ENCODE measurements at regions not wholly inside any gene's neighbourhood (a gene's known extent, or its start where the extent isn't known, plus 50 kb on each side); places are given as distances from the start of the nearest gene placed in this dataset.

DNA sequence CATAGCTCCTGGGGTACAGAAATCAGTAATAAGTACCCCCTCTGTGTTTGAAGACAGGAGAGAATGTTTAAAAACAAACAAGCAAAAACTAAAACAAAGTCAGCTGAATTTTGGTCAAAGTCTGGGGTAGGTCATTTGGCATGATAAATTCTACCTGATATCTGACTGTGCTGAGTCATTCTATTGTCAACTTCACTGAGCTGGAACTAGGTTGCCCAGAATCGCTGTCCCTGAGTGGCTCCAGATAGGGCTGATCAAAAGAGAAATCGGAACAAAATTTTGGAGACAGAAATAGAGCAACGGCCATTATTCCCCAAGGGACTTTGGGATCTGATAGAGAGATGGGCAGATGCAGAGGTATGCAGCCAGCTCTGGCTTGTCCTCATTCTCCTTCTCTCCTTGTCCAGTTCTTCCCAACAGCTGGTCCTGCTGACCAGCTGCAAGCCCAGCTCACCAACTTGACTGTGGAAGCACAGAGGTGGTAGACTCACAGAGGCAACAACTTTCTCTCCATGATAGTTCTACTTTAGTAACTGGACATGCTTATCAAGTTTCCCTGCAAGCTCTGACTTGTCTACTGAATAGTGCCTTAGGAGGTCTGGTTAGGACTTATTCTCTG, 57.3 kb upstream of the MYRIP start:
- no peak for DNase-seq

DNA sequence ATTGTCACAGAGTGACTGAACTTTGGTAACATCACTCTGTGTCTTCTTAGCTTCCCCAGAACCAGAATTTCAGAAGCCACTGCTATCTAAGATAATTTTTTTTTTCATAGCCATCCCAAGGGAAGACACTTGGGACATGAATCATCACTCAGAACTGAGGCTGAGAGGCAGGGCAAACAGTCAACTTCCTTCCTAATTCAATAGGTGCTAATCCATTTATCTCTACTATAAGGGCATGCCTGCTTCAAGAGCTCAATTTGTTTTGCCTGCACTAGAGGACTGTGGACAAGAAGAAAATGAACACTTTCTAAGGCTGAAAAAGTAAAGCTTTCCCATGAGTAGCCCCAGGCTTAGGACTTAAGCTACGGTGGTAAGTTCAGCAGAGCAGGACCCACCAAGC, 56.7 kb upstream of the MYRIP start:
- no peak for DNase-seq

DNA sequence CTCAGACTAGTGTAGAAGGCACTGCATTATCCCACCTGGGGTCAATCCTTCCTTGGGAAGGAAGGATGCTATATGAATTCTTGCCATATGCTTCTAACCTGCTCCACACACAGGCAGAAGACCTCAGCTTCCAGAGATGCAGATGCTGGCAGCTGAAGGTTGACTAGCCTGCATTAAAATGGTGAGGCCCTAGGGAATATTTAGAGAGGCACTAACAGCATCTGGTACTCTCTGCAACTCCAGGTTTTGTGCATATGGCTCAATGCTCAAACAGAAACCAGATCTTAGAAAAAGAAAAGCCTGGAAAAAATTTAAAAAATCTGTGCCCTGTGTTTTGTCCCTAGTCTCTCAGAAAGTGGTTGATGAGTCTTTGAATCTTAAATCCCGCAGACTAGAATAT, 56.0 kb upstream of the MYRIP start:
- no peak for DNase-seq

DNA sequence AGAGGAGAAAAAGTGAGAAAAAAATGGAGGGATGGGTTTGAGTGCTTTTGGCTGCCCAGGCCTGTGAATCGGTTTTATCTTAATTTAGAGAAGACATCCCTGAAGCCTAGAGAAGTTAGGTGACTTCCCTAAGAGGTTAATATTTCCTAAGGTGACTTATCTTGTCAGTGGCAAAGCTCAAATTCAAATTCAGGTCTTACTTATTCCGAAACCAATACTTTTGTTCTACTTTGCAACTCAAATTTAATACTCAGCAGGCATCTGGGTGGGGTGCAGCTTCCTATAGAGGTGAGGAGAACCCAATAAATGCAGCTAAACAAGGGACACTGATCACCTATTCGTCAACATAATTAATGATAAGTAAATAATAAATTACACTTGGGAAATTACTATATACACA, 54.9 kb upstream of the MYRIP start:
- DNase-seq = no peak

DNA sequence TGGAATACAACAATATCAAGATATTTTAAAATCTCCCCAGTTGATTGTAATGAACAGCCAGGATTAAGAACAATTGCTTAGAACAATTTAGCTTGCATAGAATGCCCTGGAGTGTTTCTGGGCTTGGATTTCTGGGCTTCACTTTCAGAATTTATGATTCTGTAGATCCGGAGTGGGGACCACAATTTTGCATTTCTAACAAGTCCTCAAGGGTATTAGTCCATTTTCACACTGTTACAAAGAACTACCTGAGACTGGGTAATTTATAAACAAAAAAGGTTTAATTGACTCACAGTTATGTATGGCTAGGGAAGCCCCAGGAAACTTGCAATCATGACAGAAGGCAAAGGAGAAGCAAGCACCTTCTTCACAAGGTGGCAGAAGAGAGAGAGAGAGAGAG, 54.3 kb upstream of the MYRIP start:
- no peak for DNase-seq

DNA sequence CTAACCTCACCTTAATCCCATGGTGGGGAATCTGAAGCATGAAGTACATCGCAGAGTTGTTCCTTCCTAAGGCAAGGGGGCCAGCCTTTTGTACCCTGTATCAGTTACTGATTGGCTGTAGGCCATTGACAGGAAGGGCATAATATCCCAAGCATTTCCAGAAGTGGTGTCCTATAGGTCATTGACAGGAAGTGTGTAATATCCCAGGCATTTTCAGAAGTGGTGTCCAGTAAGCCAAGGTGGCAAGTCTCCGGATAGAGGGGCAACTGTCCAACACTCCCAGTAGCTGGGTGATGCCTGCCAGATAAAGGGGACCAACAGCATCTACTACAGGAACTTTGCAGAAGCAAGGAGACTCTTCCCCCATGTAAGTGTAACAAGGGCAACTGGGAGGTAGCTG, 52.1 kb upstream of the MYRIP start:
- no peak for DNase-seq

All from midbrain (tissue), 1 donor.